8988T (cell line): ENCODE measurements at regions not wholly inside any gene's neighbourhood (a gene's known extent, or its start where the extent isn't known, plus 50 kb on each side); places are given as distances from the start of the nearest gene placed in this dataset.
A peak's percentile ranks its signal among the peaks of the same experiment; 100 is the strongest.

Experiments used
- DNase-seq: peaks from one replicate; pipeline ENCODE4 v3.0.0; 2011

GRCh38 chr5:9903801-9904200 lies 273.6 kb upstream of the TAS2R1 start:
- DNase-seq, result no peak

- peak; percentile 39 for DNase-seq
Observed at GRCh38 chr5:9898319-9898718, 268.2 kb upstream of the TAS2R1 start.

DNA sequence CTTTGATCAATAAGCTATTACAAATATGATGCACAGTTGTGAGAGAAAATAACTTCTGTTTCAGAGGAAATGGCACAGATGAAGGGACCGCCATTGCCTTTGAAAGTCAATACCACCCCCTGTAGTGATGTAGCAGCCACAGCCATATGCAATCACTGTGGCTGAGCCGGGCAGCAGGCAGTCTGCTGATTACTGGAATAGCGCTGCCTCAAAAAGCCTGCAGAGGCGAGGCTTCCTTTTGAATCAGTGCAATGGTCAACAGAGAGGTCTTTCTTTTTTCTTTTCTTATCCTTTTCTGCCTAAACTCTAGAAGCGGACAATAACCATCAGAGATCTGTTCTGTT lies 265.1 kb upstream of the TAS2R1 start:
- DNase-seq, result no peak

GRCh38 chr5:9894571-9895301 lies 264.6 kb upstream of the TAS2R1 start:
- no peak for DNase-seq

DNA sequence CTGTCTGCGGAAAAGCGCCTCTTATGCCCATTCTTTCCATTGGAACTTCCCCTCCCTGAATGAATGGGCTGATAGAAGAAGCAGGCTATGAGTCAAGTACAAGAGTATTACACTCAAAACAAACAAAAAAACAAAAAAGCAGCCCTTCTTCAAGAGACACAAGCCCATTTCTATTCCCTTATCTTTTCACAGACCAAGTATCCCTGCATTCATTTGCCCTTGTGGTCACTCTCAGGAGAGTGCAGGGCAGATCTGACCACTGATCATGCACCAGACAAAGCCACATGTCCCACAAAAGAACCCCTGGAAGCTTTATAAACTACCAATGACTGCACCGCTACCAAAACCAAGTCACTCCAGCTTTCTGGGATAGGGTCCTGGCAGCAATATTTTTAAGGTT lies 262.5 kb upstream of the TAS2R1 start:
- no peak for DNase-seq

DNA sequence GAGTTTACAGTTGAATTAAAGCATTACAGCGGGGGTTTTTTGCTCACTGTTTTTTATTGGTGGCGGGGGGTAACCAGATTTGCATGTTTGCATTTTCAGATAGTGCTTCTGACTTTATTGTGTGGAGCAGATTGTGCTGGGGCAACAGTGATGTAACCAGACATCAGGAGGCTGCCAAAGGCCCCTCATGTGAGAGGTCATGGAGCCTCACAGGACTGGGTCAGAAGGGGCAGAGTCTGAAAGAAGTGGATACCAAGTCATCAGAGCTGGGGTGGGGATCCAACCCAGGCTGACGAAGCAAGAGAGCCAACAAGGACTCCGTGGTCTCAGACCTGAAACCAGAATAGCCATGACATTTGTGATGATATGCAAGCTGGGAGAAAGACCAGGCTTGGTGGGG lies 259.4 kb upstream of the TAS2R1 start:
- no peak for DNase-seq

DNA sequence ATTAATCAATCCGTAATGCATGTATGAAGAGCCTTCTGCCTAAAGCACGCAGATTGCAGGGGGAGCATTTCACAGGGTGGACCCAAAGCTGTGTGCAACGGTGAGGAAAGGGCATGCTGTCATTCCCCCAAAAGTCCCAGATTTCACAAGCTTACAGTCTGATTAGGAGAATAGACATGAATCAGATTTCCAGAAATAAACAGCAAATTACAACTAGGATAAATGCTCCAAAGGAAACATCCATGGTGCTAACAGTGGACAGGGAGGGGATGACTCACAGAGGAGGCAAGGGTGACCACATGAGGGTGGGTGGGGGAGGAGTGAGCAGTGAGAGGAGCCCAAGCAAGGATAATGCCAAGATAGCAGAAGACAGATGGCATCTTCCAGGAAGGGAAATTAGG lies 258.4 kb upstream of the TAS2R1 start:
- no peak for DNase-seq

- no peak for DNase-seq
Observed at GRCh38 chr5:9885164-9885563, 255.0 kb upstream of the TAS2R1 start.

- DNase-seq, result no peak
Observed at GRCh38 chr5:9878206-9878605, 248.1 kb upstream of the TAS2R1 start.

GRCh38 chr5:9877488-9877887 lies 247.3 kb upstream of the TAS2R1 start:
- DNase-seq, result no peak

DNA sequence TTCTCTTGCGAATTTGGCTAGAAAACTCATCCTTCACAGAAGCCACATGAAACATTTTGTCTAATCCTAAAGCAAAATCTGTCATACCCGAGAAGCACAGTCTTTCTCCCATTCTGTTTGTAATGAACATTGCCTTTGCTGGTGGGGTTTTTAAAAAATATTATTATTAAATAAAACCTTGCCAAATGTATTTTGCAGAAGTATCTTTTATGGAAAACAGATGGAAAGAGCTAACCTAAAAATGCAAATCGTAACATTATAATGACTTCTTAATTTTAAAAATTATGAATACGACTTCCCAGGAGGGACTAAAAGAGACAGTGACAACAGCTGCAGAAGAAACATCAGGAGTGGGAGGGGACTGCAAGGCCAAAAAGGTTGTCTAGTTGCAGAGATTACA lies 246.3 kb upstream of the TAS2R1 start:
- no peak for DNase-seq

DNA sequence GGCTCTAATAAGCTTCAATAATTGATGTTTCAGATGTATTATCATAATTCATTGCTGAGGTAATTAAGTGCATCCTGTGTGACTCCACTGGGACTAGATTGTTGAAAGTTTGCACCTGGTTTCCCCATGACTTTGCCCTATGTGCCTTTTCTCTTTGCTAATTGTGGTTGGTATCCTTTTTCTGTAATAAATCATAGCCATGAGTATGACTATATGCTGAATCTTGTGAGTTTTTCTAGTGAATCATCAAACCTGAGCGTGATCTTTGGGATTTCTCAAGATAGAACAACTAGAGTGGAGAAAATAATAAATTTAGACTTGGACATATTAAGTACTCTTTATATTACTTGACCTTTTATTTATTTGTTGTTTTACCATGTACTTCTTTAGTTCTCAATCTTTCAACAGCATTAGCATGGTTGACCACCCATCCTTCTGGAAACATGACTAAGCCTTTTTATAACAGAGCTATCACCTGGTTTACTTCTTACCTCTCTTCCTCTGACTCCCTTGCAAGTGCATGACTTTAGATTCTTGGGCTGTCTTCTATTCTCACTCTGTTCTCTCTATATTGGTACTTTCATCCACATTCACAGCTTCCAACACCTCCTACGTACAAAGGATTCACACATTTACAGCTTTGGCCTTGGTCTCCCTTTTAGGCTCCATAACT lies 239.6 kb upstream of the TAS2R1 start:
- no peak for DNase-seq

- DNase-seq, result no peak
Observed at GRCh38 chr5:9865574-9865973, 235.4 kb upstream of the TAS2R1 start.

DNA sequence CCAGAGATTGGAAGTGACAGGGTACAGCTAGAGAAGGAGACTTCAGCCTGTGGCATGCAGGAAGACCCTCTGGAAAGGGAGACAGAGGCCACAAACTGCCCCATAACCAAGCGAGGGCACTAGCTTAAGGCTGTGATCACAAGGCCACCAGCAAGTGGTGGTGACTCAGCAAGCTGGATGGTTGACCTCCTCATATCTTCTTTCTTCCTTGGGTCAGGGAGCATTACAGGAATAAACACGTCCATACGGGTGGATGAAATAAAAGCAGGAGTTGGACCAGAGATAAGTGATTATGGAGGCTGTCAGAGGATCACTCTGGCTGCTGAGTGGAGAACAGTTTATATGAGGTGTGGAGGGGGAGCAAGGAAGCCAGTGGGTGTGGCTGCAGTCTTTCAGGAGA lies 234.6 kb upstream of the TAS2R1 start:
- DNase-seq, result no peak

GRCh38 chr5:9863486-9863885 lies 233.3 kb upstream of the TAS2R1 start:
- no peak for DNase-seq

GRCh38 chr5:9861666-9862256 lies 231.6 kb upstream of the TAS2R1 start:
- DNase-seq, result no peak

DNA sequence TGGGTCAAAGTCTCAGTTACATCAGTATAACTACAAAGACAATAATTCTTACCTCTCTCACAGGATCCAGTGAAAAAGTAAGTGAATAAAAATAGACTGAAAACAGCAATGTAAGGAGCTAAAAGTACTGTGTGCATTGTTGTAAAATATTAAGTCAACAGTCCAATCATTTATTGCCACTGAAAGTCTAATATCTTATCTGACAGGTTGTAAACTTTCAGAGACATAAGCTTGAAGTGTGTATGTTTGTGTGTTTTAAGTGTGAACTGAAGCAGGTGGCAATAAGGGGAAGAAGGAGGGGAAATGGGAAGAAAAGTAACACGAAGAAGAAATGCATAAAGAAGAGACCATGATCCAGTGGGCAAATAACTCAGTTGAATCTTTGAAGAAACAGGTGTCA lies 229.7 kb upstream of the TAS2R1 start:
- no peak for DNase-seq

DNA sequence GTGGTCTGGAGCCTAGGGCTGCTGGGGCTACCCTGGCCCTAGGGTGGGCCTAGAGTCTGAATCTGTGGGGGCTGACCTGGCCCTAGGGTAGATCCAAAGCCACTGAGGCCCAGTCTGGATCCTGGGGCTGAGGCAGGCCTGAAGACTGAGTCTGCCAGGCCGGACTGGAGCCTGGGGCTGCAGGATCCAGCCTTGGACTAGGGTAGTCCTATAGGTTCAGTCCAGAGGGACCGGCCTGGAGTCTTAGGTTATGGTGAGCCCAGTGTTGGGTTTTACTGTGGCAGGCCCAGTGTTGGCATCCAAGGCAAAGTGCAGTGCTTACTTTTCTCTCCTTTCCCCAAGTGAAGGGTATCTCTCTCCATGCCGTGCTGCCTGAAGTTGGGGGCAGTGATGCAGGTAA lies 227.9 kb upstream of the TAS2R1 start:
- DNase-seq, result no peak

- no peak for DNase-seq
Observed at GRCh38 chr5:9853309-9853708, 223.2 kb upstream of the TAS2R1 start.

DNA sequence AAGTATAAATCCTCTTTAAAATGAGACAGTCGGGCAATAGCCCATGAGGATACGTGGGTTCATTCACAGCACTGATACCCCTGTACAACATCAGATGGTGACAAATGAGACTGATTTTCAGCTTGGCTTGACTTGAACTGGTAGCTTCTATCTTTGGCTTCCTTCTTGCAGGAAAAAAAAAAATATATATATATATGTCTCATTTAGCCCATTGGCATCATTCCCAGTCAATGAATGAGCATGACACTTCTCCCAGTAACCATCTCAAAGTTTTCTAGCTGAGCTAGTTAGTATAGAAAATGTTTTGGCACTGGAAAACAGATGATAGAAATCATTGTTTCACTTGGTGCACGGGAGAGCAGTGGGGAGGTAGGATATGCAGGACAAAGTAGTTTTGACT lies 222.5 kb upstream of the TAS2R1 start:
- DNase-seq, result no peak

DNA sequence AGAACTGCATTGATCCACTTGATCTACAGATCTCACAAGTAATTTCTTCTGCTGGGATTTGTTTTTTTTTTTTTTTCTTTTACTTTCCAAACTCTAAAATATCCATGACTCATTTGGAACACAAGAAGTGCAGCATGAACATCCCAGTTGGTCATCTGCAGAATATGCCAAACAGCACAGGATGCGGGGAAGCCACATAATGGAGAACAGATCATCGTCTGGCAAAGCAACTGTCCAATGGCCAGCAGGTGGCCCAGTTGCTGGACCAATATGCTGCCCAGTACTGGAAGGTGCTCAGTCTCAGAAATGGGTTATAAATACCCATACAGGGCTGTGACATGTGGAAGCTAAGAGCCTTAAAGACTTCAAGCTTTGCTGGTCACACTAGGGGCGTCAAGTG lies 221.3 kb upstream of the TAS2R1 start:
- peak; percentile 35 for DNase-seq

DNA sequence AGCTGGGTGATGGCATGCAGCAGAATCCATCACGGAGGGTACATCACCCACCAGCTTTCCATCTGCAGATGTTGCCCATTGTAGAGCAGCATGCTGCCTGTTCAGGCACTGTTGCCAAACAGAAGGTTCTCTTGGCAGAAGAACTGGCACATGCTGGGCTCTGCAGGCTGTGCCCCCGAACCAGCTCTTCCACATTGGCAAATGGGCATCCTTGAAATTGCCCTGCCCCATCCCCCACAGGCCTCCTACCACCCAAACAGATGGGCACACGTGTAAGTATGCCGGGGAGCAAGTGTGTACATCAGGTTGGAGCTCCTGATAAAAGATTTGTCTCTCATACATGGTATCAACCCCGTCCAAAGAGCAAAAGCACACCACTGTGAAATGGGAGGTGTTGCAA lies 220.3 kb upstream of the TAS2R1 start:
- DNase-seq, result no peak

DNA sequence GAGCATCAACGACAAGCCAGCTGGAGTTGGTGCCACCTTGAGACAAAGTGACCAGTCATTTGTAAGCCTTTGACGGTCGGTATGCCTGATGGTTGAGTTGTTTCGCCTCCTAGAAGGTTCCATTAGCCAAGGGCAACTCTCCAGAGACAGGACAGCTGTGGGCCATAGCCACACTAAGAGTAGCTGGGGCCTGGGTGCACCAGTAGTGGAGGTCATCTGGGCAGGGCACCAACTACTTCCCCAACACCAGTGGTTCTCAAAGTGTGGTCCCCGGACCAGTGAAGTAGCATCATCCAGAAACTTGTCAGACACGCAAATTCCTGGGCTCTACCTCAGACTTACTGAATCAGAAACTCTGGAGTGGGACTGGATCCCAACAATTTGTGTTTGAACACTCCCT lies 217.5 kb upstream of the TAS2R1 start:
- DNase-seq, result no peak

GRCh38 chr5:9845185-9845584 lies 215.0 kb upstream of the TAS2R1 start:
- no peak for DNase-seq
